ENCODE measurements at regions not wholly inside any gene's neighbourhood (a gene's known extent, or its start where the extent isn't known, plus 50 kb on each side); places are given as distances from the start of the nearest gene placed in this dataset.

DNA sequence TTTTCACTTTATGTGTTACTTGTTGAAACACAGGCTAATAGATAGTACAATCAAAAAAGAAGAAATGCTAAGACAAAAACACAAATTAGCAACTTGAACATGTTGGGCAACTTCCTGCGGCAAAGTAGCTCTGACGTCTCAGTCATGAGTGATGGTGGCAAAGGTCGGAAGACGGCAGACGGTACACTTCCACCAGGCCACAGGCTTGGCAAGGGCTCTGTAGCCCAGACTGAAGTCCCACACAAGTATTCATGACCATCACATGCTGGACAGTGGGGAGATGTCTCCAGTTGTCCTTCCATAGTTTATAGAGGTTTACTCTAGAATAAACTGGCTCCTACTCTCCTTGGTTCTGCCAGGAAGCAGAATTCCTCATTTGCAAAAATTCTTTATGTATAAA lies 831.3 kb downstream of the MTRR start:
- Histone ChIP-seq H3K36me3 (ENCODE audit: control insufficient read depth, insufficient read depth, low read length) (no peaks in the 10 kb centered on the region), H3K27ac (ENCODE audit: low read depth, low read length) (no peak overlapping the region)
- 91% methylated on average over 5 of the region's 5 CpGs for WGBS (ENCODE audit: insufficient coverage)

DNA sequence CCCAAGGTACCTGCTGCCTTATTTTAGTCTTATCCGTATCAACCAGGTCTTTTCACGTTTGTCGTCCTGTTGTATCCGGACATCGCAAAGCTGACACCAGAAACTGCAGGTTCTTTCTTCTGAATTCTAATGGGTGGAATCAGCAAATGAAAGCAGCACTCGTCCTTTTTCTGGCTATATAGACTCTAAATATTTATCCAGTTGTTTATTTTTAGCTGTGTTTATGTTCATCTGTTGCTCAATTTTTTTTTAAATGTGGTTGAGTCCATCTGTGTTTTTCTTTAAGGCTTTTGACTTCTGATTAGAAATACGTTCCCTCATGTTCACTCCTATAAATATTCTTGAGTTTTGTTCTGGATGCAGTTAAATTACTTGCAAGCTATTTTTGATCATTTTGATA lies 831.7 kb downstream of the MTRR start:
- H3K9me3 ChIP-seq (ENCODE audit: control insufficient read depth, insufficient read depth, low read length), result no peaks in the 10 kb centered on the region
- no peaks in the 10 kb centered on the region for H3K4me1 ChIP-seq (ENCODE audit: control insufficient read depth, insufficient read depth, low read length)
- H3K4me3 ChIP-seq (ENCODE audit: low read depth, low read length), result no peak overlapping the region
- H3K27ac ChIP-seq (ENCODE audit: low read depth, low read length), result no peak overlapping the region
- no peak for DNase-seq (ENCODE audit: low read depth in 4 of 6, low spot score in 6 of 6)
- 88% methylated on average over 3 of the region's 7 CpGs for WGBS (ENCODE audit: insufficient coverage)
- H3K27me3 ChIP-seq (ENCODE audit: control insufficient read depth, insufficient read depth, low read length), result no peaks in the 10 kb centered on the region
- no peaks in the 10 kb centered on the region for H3K36me3 ChIP-seq (ENCODE audit: control insufficient read depth, insufficient read depth, low read length)

More for the DNA sequence above, 831.3 kb downstream of the MTRR start:
- H3K4me3 ChIP-seq (ENCODE audit: low read depth, low read length), result no peak overlapping the region
- H3K4me1 ChIP-seq (ENCODE audit: control insufficient read depth, insufficient read depth, low read length), result no peaks in the 10 kb centered on the region
- H3K27me3 ChIP-seq (ENCODE audit: control insufficient read depth, insufficient read depth, low read length), result no peaks in the 10 kb centered on the region
- no peaks in the 10 kb centered on the region for H3K9me3 ChIP-seq (ENCODE audit: control insufficient read depth, insufficient read depth, low read length)
- no peak for DNase-seq (ENCODE audit: low read depth in 4 of 6, low spot score in 6 of 6)

DNA sequence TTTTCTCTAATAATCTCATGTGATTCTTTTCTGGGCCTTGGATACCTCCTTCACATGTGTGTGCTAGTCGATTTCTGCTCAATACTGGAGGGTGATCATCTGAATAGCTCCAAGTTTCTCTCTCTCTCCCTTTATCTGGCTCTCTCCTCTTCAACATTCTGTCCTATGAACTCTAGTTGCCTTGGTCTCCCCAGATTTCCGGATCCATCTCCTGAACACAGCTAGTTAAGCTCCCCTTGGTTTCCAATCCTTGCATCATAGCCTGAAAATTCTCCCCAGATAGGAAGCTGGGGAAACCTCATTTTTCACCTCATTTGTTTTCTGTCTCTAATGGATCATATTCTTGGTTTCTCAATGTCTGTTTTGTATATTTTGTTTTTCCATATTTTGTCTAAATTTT lies 832.3 kb downstream of the MTRR start:
- Histone ChIP-seq H3K36me3 (ENCODE audit: control insufficient read depth, insufficient read depth, low read length) (no peaks in the 10 kb centered on the region), H3K4me1 (ENCODE audit: control insufficient read depth, insufficient read depth, low read length) (no peaks in the 10 kb centered on the region), H3K27me3 (ENCODE audit: control insufficient read depth, insufficient read depth, low read length) (no peaks in the 10 kb centered on the region), H3K27ac (ENCODE audit: low read depth, low read length) (no peak overlapping the region), H3K4me3 (ENCODE audit: low read depth, low read length) (no peak overlapping the region), H3K9me3 (ENCODE audit: control insufficient read depth, insufficient read depth, low read length) (no peaks in the 10 kb centered on the region)
- no peak for DNase-seq (ENCODE audit: low read depth in 4 of 6, low spot score in 6 of 6)
- WGBS (ENCODE audit: insufficient coverage), result 85% methylated on average over 2 of the region's 2 CpGs

DNA sequence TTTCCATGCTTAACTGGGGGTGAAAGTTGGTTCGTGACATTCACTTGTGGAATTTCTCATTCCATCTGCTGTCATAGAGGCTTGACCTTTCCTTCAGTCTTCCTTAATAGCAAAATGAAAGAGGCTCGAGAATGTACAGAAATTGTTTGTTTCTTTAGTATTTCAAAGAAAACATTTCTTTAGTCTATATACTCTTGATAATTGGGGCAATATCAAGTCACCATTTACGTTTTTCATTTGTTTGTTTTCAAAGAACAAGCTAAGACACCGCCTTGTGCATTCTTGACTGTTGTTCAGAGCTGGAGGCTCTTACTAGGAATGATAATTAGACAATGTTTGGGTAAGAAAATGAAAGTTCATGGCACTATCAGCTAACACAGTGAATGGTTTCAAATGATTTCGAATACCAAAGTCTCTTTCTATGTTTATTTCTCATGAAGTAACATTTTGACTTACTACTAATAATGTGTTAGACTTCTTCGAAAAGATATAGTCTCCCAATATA lies 835.4 kb downstream of the SEMA5A start:
- no peaks in the 10 kb centered on the region for H3K9me3 ChIP-seq (ENCODE audit: control insufficient read depth, insufficient read depth, low read length)
- no peak for DNase-seq (ENCODE audit: low read depth in 4 of 6, low spot score in 6 of 6)
- no peaks in the 10 kb centered on the region for H3K27me3 ChIP-seq (ENCODE audit: control insufficient read depth, insufficient read depth, low read length)
- no peak overlapping the region for H3K4me3 ChIP-seq (ENCODE audit: low read depth, low read length)
- H3K4me1 ChIP-seq (ENCODE audit: control insufficient read depth, insufficient read depth, low read length), result no peaks in the 10 kb centered on the region
- no peaks in the 10 kb centered on the region for H3K36me3 ChIP-seq (ENCODE audit: control insufficient read depth, insufficient read depth, low read length)
- no peak overlapping the region for H3K27ac ChIP-seq (ENCODE audit: low read depth, low read length)
- WGBS (ENCODE audit: insufficient coverage), result no CpG with 5 or more reads among the region's 6 CpGs

DNA sequence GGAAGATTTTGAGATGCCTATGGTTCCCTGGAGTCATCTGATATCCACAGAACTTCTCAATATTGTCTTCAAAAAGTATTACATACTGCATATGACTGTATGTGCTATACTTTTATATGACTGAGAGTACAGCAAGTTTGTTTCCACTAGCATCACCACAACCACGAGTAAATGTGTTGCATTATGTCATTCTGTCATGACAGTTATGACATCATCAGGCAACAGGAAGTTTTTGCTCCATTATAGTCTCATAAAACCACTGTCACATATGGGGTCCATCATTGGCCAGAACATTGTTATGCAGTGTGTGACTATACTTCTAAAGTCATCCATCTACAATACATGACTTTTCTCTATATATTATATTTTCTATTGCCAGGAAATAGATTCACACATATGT lies 831.7 kb downstream of the SEMA5A start:
- Histone ChIP-seq H3K4me3 (ENCODE audit: low read depth, low read length) (no peak overlapping the region), H3K9me3 (ENCODE audit: control insufficient read depth, insufficient read depth, low read length) (no peaks in the 10 kb centered on the region), H3K27ac (ENCODE audit: low read depth, low read length) (no peak overlapping the region), H3K27me3 (ENCODE audit: control insufficient read depth, insufficient read depth, low read length) (no peaks in the 10 kb centered on the region), H3K4me1 (ENCODE audit: control insufficient read depth, insufficient read depth, low read length) (no peaks in the 10 kb centered on the region), H3K36me3 (ENCODE audit: control insufficient read depth, insufficient read depth, low read length) (no peaks in the 10 kb centered on the region)
- 60% methylated on average over 1 of the region's 1 CpG for WGBS (ENCODE audit: insufficient coverage)
- DNase-seq (ENCODE audit: low read depth in 4 of 6, low spot score in 6 of 6), result no peak

DNA sequence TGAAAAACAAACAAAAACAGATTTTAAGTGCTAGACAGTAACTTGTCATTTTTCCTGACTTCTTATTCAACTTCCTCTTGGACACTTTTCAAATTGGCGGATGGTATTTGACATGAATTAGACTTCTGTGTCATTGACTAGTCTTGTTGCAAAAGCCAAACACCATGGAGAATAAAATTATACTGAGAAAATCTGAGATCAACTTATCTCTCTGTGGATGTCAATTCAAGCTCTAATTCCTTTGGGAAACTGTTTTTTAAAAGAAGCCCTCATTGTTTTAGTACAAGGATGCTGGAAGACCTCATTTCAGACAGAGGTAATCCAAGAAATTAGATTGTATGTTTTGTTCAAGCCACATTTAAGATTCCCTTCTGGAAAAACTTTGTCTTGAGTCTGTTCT lies 831.0 kb downstream of the SEMA5A start:
- no CpG with 5 or more reads among the region's 1 CpG for WGBS (ENCODE audit: insufficient coverage)
- no peak for DNase-seq (ENCODE audit: low read depth in 4 of 6, low spot score in 6 of 6)
- Histone ChIP-seq H3K9me3 (ENCODE audit: control insufficient read depth, insufficient read depth, low read length) (no peaks in the 10 kb centered on the region), H3K27me3 (ENCODE audit: control insufficient read depth, insufficient read depth, low read length) (no peaks in the 10 kb centered on the region), H3K36me3 (ENCODE audit: control insufficient read depth, insufficient read depth, low read length) (no peaks in the 10 kb centered on the region), H3K27ac (ENCODE audit: low read depth, low read length) (no peak overlapping the region), H3K4me3 (ENCODE audit: low read depth, low read length) (no peak overlapping the region), H3K4me1 (ENCODE audit: control insufficient read depth, insufficient read depth, low read length) (no peaks in the 10 kb centered on the region)

DNA sequence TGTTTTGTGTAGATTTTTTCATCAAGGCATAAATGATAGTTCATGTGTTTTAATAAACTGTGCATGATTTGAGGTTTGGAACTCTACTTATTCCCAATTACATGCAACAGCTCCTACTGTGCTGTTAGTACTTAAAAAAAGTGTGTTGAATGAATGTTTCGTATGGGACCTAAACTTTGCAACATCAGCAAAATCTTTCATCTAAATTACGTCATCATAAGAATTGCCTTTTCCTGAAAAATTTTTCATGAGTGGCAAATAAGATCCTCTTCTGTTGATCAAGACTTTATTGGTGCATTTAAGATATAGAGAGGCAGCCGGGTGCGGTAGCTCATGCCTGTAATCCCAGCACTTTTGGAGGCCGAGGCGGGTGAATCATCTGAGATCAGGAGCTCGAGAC lies 826.1 kb downstream of the SEMA5A start:
- Histone ChIP-seq H3K36me3 (ENCODE audit: control insufficient read depth, insufficient read depth, low read length) (no peaks in the 10 kb centered on the region), H3K27ac (ENCODE audit: low read depth, low read length) (no peak overlapping the region), H3K9me3 (ENCODE audit: control insufficient read depth, insufficient read depth, low read length) (no peaks in the 10 kb centered on the region), H3K4me1 (ENCODE audit: control insufficient read depth, insufficient read depth, low read length) (no peaks in the 10 kb centered on the region), H3K4me3 (ENCODE audit: low read depth, low read length) (no peak overlapping the region), H3K27me3 (ENCODE audit: control insufficient read depth, insufficient read depth, low read length) (no peaks in the 10 kb centered on the region)
- no peak for DNase-seq (ENCODE audit: low read depth in 4 of 6, low spot score in 6 of 6)
- 100% methylated on average over 1 of the region's 7 CpGs for WGBS (ENCODE audit: insufficient coverage)

DNA sequence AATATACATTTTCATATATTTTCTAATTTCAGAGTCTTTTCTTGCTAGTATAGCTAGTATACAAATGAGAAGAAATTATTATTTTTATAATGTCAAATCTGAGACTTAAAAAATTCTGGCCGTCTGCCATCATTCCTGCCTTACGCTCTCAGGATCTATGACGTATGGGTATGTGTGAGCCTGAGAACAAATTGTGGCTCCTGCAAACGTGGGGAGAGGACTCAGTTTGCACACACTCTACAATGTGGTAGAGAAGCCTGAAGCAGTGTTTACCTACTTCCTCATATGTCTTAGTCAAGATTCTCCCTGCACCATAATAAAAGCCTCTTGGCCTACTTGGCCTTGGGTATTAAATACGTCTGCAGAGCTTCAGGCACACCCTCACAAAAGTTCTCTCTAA lies 825.4 kb downstream of the SEMA5A start:
- H3K9me3 ChIP-seq (ENCODE audit: control insufficient read depth, insufficient read depth, low read length), result no peaks in the 10 kb centered on the region
- no peaks in the 10 kb centered on the region for H3K36me3 ChIP-seq (ENCODE audit: control insufficient read depth, insufficient read depth, low read length)
- no peak overlapping the region for H3K27ac ChIP-seq (ENCODE audit: low read depth, low read length)
- WGBS (ENCODE audit: insufficient coverage), result no CpG with 5 or more reads among the region's 5 CpGs
- H3K4me3 ChIP-seq (ENCODE audit: low read depth, low read length), result no peak overlapping the region
- H3K27me3 ChIP-seq (ENCODE audit: control insufficient read depth, insufficient read depth, low read length), result no peaks in the 10 kb centered on the region
- no peaks in the 10 kb centered on the region for H3K4me1 ChIP-seq (ENCODE audit: control insufficient read depth, insufficient read depth, low read length)
- no peak for DNase-seq (ENCODE audit: low read depth in 4 of 6, low spot score in 6 of 6)

DNA sequence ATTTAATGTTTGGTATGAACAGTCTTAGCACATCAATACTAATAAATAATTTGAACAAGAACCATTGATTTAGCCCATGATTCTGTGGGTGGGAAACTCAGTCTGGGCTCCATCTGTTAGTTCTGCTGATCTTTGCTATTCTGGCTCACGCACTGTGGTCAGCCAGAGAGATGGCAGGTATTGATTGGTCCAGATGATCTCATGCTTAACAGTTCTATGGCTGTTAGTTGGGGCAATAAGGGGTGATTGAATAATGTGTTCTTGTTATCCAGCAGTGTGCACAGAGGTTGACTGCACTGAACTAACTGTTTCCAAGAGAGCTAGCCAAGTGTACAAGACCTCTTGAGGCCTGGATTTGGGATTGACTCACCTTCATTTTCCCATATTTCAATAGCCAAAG lies 824.3 kb downstream of the SEMA5A start:
- Histone ChIP-seq H3K4me3 (ENCODE audit: low read depth, low read length) (no peak overlapping the region), H3K27ac (ENCODE audit: low read depth, low read length) (no peak overlapping the region), H3K27me3 (ENCODE audit: control insufficient read depth, insufficient read depth, low read length) (no peaks in the 10 kb centered on the region), H3K36me3 (ENCODE audit: control insufficient read depth, insufficient read depth, low read length) (no peaks in the 10 kb centered on the region), H3K9me3 (ENCODE audit: control insufficient read depth, insufficient read depth, low read length) (no peaks in the 10 kb centered on the region), H3K4me1 (ENCODE audit: control insufficient read depth, insufficient read depth, low read length) (no peaks in the 10 kb centered on the region)
- DNase-seq (ENCODE audit: low read depth in 4 of 6, low spot score in 6 of 6), result no peak
- 56% methylated on average over 1 of the region's 1 CpG for WGBS (ENCODE audit: insufficient coverage)

DNA sequence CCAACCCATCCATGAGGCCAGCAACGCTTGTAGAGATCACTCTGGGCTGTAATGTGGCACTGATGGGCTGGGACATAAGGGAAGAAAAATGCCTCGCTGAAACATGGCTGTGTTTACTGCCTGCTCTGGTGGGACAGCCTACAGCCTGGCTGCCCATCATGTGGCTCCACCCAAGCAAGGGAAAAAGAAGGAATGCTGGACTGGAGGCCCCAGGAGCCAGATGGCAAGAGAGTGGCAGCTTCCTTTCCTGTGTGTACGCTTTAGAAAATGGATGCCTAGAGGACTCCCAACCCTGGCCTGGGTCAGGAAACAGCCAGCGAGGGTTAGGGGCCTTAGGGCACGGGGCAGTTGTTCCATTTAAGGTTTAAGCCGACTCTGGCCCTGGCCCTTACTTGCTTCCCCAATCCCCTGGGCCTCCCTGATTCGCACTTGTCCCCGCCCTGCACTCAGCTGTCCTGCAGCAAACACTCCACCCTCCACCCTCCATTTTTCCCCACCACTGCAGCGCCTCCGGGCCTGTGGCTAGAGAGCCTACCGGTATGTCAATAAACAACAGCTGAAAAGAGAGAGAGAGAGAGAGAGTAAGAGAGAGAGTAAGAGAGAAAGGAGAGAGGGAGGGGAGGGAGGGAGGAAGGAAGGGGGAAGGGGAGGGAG lies 819.4 kb downstream of the SEMA5A start:
- no peak overlapping the region for H3K4me3 ChIP-seq (ENCODE audit: low read depth, low read length)
- 93% methylated on average over 5 of the region's 11 CpGs for WGBS (ENCODE audit: insufficient coverage)
- no peaks in the 10 kb centered on the region for H3K4me1 ChIP-seq (ENCODE audit: control insufficient read depth, insufficient read depth, low read length)
- H3K27ac ChIP-seq (ENCODE audit: low read depth, low read length), result no peak overlapping the region
- no peaks in the 10 kb centered on the region for H3K9me3 ChIP-seq (ENCODE audit: control insufficient read depth, insufficient read depth, low read length)
- no peaks in the 10 kb centered on the region for H3K36me3 ChIP-seq (ENCODE audit: control insufficient read depth, insufficient read depth, low read length)
- no peaks in the 10 kb centered on the region for H3K27me3 ChIP-seq (ENCODE audit: control insufficient read depth, insufficient read depth, low read length)
- no peak for DNase-seq (ENCODE audit: low read depth in 4 of 6, low spot score in 6 of 6)

All from spinal cord (tissue), 9 donors.